Lower leg skin (tissue), 3 donors: ENCODE measurements at regions not wholly inside any gene's neighbourhood (a gene's known extent, or its start where the extent isn't known, plus 50 kb on each side); places are given as distances from the start of the nearest gene placed in this dataset.

ENCODE experiments used
- POLR2A ChIP-seq, 2 donors: fragments of 450-650 bp; IDR thresholded peaks; one replicate each; pipeline ENCODE4 v1.6.1; 2016 to 2017; ENCODE audit warnings: antibody characterized with exemption in 2 of 2, mild to moderate bottlenecking in 1 of 2, moderate library complexity in 1 of 2
- TF ChIP-seq, protein P1 (sequence below), 3 donors: fragments of 450-650 bp; IDR thresholded peaks; one replicate each; pipeline ENCODE4 v1.5.1; 2016; ENCODE audit warnings: antibody characterized with exemption in 3 of 3, mild to moderate bottlenecking in 3 of 3, moderate library complexity in 2 of 3

DNA sequence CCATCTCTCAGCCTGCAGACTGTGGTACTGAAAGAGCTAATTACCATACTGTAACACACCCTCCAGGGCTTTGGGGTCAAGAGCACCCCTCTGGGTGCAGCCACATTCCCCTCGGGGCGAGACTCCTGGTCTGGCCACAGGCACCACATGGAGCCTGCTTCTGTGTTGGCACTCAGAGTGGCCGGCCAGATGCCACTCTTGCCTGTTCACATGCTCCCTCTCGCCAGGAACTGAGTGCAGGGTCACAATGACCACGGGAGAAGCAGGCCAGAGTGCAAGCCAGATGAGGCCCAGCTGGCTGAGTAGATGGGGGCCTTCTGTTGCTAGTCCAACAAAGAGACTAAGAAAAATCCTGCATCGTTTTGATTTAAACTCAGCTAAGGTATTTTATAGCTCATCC, 864.0 kb downstream of the KCNT2 start:
- TF ChIP-seq, protein P1, sequence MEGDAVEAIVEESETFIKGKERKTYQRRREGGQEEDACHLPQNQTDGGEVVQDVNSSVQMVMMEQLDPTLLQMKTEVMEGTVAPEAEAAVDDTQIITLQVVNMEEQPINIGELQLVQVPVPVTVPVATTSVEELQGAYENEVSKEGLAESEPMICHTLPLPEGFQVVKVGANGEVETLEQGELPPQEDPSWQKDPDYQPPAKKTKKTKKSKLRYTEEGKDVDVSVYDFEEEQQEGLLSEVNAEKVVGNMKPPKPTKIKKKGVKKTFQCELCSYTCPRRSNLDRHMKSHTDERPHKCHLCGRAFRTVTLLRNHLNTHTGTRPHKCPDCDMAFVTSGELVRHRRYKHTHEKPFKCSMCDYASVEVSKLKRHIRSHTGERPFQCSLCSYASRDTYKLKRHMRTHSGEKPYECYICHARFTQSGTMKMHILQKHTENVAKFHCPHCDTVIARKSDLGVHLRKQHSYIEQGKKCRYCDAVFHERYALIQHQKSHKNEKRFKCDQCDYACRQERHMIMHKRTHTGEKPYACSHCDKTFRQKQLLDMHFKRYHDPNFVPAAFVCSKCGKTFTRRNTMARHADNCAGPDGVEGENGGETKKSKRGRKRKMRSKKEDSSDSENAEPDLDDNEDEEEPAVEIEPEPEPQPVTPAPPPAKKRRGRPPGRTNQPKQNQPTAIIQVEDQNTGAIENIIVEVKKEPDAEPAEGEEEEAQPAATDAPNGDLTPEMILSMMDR (IDR thresholded peaks at IDR 0.05), result no peak
- no peak for TF ChIP-seq POLR2A (IDR thresholded peaks at IDR 0.05)
